ENCODE measurements at regions not wholly inside any gene's neighbourhood (a gene's known extent, or its start where the extent isn't known, plus 50 kb on each side); places are given as distances from the start of the nearest gene placed in this dataset.

- TF ChIP-seq RARB (CRISPR knock-in tag; IDR thresholded peaks at IDR 0.05) (no peak), ARNTL (CRISPR knock-in tag; IDR thresholded peaks at IDR 0.05; ENCODE audit: borderline replicate concordance, low read depth) (no peak), CREB5 (CRISPR knock-in tag; IDR thresholded peaks at IDR 0.05; ENCODE audit: low read depth) (no peak)
Observed at GRCh38 chr12:97169889-97170567, 263.0 kb downstream of the NEDD1 start.

Measured in SK-N-SH treated with all-trans-retinoic acid at 6 μM for 48 hours (cell line).